HUES48 (cell line): ENCODE measurements at regions not wholly inside any gene's neighbourhood (a gene's known extent, or its start where the extent isn't known, plus 50 kb on each side); places are given as distances from the start of the nearest gene placed in this dataset.
"Not testable (repeated sequence)": the region's sequence is repeated elsewhere in the genome, so short reads cannot be mapped to it uniquely, and the experiment has no call there.

ENCODE experiments used
- H3K27ac ChIP-seq: one replicate; pipeline ENCODE4 v1.7.0; 2013; ENCODE audit warnings: low read depth, low read length, inconsistent platforms
- H3K27me3 ChIP-seq: 2 replicates; pipeline ENCODE4 v1.6.1; 2013; ENCODE audit warnings: mild to moderate bottlenecking, low read length; ENCODE audit not compliant: control insufficient read depth, insufficient read depth
- H3K36me3 ChIP-seq: 2 replicates; pipeline ENCODE4 v1.6.1; 2013; ENCODE audit warnings: low read length; ENCODE audit not compliant: control insufficient read depth, insufficient read depth
- H3K4me1 ChIP-seq: 2 replicates; pipeline ENCODE4 v1.6.1; 2013; ENCODE audit warnings: mild to moderate bottlenecking, low read length; ENCODE audit not compliant: control insufficient read depth, insufficient read depth
- H3K4me3 ChIP-seq: 2 replicates; pipeline ENCODE4 v1.5.1; 2013; ENCODE audit warnings: mild to moderate bottlenecking, low read depth, low read length
- H3K9ac ChIP-seq: 2 replicates; pipeline ENCODE4 v1.6.1; 2013; ENCODE audit warnings: mild to moderate bottlenecking, low read depth, low read length, moderate library complexity
- H3K9me3 ChIP-seq: 2 replicates; pipeline ENCODE4 v1.6.1; 2013; ENCODE audit warnings: low read length; ENCODE audit not compliant: control insufficient read depth, insufficient read depth

DNA sequence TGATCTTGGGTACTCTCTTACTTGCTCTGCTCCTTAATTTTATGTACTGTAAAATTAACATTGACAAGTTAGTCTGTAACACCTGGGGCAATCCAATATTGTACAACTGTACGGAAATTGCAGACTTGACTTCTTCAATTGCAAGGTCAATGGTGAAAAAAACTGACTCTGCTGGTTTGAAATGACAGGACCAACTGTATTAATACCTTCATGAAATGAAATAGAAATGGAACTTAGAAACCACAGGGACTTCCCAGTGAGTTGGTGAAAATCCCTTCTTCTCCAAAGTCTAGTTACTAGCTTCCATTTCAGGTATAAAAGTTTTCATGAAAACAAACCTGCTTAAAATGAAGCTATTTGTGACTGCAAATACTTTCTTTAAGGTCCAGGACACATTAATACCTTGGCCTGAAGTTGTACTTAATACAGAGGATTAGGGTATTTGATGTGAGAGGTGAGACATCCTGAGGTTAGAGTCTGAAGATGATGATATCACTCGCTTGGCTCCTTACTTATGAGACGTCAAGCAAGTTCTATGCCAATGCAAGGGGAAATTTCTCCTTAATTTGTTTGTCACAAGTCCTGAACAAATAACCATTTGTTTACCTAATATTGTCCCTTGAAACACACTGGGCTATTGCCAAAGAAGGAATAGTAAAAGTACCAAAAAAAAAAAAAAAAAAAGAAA lies 226.2 kb upstream of the TP63 start:
- Histone ChIP-seq H3K27ac (no peak overlapping the region), H3K9ac (no peak overlapping the region), H3K36me3 (no peaks in the 10 kb centered on the region), H3K9me3 (no peaks in the 10 kb centered on the region), H3K4me1 (no peaks in the 10 kb centered on the region), H3K27me3 (no peaks in the 10 kb centered on the region), H3K4me3 (no peak overlapping the region)

DNA sequence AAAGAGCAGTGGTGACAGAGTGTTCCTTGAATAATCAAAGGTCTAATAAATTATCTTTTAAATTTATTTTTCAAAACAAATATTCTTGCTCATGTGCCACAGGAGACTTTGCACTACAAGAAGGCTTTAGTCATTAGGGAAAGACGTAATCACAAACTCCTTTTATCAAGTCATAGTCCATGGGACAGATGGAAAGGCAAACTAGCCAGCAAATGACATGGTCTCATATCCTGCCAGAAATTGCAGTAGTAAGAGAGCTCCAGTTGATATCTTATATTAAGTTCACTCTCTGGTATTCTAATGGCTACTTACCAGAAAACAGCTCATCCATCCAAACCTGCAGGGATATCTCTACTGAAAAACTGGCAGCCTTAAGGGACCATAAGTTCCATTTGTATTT lies 225.0 kb upstream of the TP63 start:
- Histone ChIP-seq H3K9me3 (no peaks in the 10 kb centered on the region), H3K4me3 (no peak overlapping the region), H3K27ac (no peak overlapping the region), H3K9ac (no peak overlapping the region), H3K27me3 (no peaks in the 10 kb centered on the region), H3K36me3 (no peaks in the 10 kb centered on the region), H3K4me1 (no peaks in the 10 kb centered on the region)

DNA sequence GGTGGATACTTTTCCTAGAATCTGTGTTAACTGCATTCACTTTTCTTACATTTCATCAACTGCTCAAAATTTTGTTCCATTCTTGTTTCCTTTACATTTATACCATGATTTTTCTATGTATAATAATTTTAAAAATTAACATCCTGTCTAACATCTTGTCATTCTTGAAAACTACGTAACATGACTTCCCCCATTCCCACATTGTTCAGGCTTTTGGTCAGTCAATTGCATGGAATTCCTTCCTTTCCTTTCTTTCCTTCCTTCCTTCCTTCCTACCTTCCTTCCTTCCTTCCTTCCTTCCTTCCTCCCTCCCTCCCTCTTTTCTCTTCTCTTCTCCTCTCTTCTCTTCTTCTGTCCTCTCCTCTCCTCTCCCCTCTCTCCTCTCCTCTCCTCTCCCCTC lies 220.7 kb upstream of the TP63 start:
- H3K27me3 ChIP-seq: no peaks in the 10 kb centered on the region
- no peak overlapping the region for H3K9ac ChIP-seq
- H3K4me1 ChIP-seq: peaks cover 14% of the 10 kb centered on the region
- H3K36me3 ChIP-seq: no peaks in the 10 kb centered on the region
- H3K4me3 ChIP-seq: no peak overlapping the region
- H3K27ac ChIP-seq: no peak overlapping the region
- H3K9me3 ChIP-seq: no peaks in the 10 kb centered on the region

DNA sequence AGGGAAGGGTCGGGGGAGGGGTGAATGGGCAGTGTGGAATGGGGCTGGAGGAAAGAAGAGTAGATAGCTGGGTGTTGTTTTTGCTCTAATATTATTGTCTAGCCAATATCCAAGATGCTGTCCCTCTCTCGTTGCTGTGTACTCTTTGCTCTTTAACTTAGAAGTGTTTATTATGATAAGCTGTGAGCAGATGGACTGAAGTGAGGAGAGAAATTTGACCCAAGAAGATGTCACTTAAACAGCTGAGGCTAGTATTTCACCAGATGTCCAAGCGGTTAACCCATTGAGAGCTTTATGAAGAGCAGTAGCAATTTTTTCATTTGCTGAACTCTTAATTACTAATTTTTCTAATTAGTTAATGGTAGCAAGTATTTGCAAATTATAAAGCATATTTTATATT lies 212.2 kb upstream of the TP63 start:
- H3K36me3 ChIP-seq: no peaks in the 10 kb centered on the region
- H3K4me3 ChIP-seq: no peak overlapping the region
- no peaks in the 10 kb centered on the region for H3K27me3 ChIP-seq
- peaks cover 11% of the 10 kb centered on the region for H3K4me1 ChIP-seq
- H3K9me3 ChIP-seq: no peaks in the 10 kb centered on the region
- H3K9ac ChIP-seq: no peak overlapping the region
- H3K27ac ChIP-seq: no peak overlapping the region

DNA sequence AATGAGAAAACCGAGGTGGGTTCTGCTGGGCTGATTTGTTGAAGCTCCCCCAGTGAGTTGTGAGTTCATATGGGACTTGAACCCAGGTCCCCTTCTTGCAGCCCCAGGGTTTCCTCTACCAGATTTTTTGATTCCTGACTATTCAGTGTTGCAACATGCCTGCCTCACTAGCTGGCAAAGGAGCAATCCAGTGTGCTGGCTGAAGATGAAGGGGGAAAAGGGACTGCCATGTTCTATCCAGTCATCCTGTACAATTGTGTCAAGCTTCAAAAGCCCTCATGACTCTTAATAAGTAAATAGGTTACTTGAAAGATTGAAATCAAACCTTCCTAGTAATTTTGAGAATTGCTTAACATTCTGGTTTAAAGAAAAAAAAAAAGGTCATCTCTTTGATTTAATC lies 211.5 kb upstream of the TP63 start:
- no peaks in the 10 kb centered on the region for H3K36me3 ChIP-seq
- no peak overlapping the region for H3K4me3 ChIP-seq
- H3K9me3 ChIP-seq: no peaks in the 10 kb centered on the region
- no peak overlapping the region for H3K9ac ChIP-seq
- no peak overlapping the region for H3K27ac ChIP-seq
- no peaks in the 10 kb centered on the region for H3K27me3 ChIP-seq
- peaks cover 4% of the 10 kb centered on the region; the same call in 1 of the 2 replicates for H3K4me1 ChIP-seq

DNA sequence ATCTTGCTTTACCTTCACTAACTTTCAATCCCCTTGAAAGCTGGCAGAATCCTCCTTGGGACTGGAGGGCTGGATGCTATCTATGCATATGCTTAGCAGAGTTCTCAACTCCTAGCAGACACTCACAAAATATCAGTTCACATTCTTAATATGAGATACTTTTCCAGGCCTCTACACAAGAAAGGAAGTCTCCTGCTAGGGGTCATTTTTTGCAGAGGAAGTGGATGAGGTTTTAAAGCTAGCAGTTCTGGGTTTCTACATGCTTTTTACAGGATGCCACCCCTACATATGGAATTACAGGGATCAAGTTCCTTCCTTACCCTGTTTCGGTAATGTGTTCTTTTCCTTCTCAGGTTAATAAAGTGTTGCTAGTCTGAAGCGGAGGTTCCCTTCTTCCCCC lies 206.3 kb upstream of the TP63 start:
- Histone ChIP-seq H3K27ac (no peak overlapping the region), H3K9me3 (no peaks in the 10 kb centered on the region)

DNA sequence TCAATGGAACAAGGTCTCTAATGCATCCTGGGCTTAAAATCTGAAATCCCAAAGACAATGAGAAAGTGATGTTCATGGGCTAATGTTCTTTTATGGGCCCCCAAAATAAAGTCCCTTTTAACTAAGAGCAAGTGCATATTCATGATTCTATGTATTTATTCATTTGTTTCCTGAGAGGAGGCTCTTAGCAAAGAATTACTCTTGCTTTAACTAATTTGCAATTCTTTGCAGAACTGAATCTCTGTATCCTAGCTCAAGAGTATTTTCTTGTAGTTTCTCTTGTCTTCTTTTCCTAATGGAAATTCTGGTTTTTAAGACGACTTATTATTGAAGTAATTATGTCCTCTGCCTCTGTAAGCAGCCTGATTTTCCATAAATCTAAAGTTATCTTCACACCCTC lies 202.2 kb upstream of the TP63 start:
- Histone ChIP-seq H3K27ac (no peak overlapping the region), H3K27me3 (no peaks in the 10 kb centered on the region), H3K36me3 (no peaks in the 10 kb centered on the region), H3K4me3 (0 out of 2 replicates have a peak overlapping the region, but pooled peaks have one; percentile 4), H3K9ac (no peak overlapping the region), H3K4me1 (peaks cover 19% of the 10 kb centered on the region), H3K9me3 (no peaks in the 10 kb centered on the region)

More for the DNA sequence above, 206.3 kb upstream of the TP63 start:
- Histone ChIP-seq H3K36me3 (no peaks in the 10 kb centered on the region), H3K4me3 (no peak overlapping the region), H3K27me3 (no peaks in the 10 kb centered on the region), H3K9ac (no peak overlapping the region), H3K4me1 (peaks cover 13% of the 10 kb centered on the region)

DNA sequence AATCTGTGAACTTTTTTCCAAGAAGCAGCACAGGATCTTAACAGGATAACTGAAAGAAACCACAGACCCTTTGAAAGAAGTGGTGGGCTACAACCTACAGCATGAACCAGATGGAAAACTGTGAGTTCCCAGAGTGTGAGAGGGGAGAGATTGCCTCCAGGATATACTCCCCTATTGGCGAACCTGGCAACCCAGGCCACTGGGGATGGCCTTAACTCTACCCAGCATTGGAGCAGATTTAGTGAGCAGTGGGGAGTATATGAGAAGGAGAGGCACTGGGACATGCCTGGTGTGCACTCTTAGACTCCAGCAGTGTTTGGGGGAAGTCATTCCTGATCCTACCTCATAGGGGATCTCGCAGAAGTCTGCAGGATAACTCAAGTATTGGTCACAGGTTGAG lies 201.0 kb upstream of the TP63 start:
- Histone ChIP-seq H3K4me3 (no peak overlapping the region), H3K36me3 (no peaks in the 10 kb centered on the region), H3K9ac (no peak overlapping the region), H3K27ac (peak overlapping the region; percentile 11), H3K4me1 (peaks cover 19% of the 10 kb centered on the region), H3K27me3 (no peaks in the 10 kb centered on the region), H3K9me3 (no peaks in the 10 kb centered on the region)

DNA sequence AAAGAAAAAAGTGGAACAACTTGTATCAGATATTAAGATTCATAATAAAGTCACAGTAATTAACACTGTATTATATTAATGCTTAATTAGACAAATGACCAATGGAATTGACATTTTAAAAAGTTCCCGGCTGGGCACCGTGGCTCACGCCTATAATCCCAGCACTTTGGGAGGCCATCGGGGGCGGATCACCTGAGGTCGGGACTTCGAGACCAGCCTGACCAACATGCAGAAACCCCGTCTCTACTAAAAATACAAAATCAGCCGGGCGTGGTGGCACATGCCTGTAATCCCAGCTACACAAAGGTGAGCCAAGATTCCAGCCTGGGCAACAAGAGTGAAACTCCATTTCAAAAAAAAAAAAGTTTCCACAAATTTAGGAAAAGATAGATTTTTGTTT lies 188.9 kb upstream of the TP63 start:
- H3K4me3 ChIP-seq, H3K9me3 ChIP-seq, H3K9ac ChIP-seq, H3K27me3 ChIP-seq, H3K27ac ChIP-seq, H3K36me3 ChIP-seq, H3K4me1 ChIP-seq: not testable (repeated sequence)

DNA sequence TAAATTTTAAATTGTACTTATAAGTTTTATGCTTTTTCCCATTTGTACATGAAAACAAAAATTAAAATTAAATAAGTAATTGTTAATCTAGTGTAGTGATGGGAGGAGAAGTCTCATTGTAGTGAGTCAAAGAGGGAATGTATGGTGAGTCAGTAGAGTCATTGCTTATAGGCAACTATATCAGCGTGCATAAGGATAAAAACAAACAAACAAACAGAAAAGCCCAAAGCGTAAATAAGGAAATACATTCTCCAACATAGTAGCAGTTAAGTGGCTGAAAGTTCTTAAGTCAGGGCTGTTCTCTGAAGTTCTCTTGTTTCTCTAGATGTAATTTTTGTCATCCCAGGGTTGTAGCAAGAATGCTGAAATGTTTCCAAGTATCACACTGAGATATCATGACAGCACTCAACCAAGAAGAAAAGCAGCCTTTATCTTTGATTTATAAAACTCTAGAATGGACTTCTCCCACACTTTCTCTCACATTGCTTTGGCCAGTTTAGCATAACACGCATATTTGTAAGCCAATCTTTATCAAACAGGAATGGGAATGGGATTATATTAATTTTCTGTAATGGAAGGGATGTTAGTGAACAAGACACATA lies 184.1 kb upstream of the TP63 start:
- no peak overlapping the region for H3K9ac ChIP-seq
- H3K4me3 ChIP-seq: no peak overlapping the region
- no peak overlapping the region for H3K27ac ChIP-seq
- H3K27me3 ChIP-seq: no peaks in the 10 kb centered on the region
- H3K36me3 ChIP-seq: no peaks in the 10 kb centered on the region
- H3K4me1 ChIP-seq: peaks cover 4% of the 10 kb centered on the region; the same call in 1 of the 2 replicates
- no peaks in the 10 kb centered on the region for H3K9me3 ChIP-seq

DNA sequence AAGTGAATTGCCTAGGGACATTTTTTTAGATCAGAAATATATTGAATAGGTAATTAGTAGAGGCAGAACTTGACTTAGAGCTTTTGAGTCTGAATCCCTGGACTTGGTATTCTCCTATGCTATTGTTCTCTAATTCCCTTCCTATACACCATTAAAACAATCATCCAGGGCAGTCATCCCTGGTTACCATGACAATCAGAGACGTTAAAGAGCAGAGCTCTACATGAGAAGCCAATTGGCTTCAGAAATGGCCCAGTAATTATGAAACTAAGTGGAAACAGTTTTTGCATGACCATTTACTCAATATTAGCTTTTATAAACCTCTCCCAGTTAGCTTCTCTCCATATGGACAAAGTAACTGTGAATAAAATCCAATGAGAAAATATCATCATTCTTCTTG lies 182.1 kb upstream of the TP63 start:
- no peaks in the 10 kb centered on the region for H3K36me3 ChIP-seq
- no peaks in the 10 kb centered on the region for H3K27me3 ChIP-seq
- no peaks in the 10 kb centered on the region for H3K9me3 ChIP-seq
- no peak overlapping the region for H3K9ac ChIP-seq
- H3K4me1 ChIP-seq: peaks cover 4% of the 10 kb centered on the region; the same call in 1 of the 2 replicates
- H3K27ac ChIP-seq: no peak overlapping the region
- no peak overlapping the region for H3K4me3 ChIP-seq
